Kidney (tissue), 13 donors: ENCODE measurements at regions not wholly inside any gene's neighbourhood (a gene's known extent, or its start where the extent isn't known, plus 50 kb on each side); places are given as distances from the start of the nearest gene placed in this dataset.

ENCODE experiments used
- DNase-seq, 5 donors: peaks; one replicate each; pipeline ENCODE4 v3.0.0-alpha.2; 2013 to 2020
- FAIRE-seq: peaks from 2 replicates; lab custom pipeline; 2012; peaks lifted over from hg19 to GRCh38; lab: Jason Lieb, UNC
- H3K27ac ChIP-seq, 2 donors: one replicate each; pipeline ENCODE4 v1.7.0; 2013; ENCODE audit warnings: low read depth in 2 of 2, low read length in 2 of 2, inconsistent platforms in 1 of 2
- H3K27me3 ChIP-seq: one replicate; pipeline ENCODE4 v1.7.1; 2013; ENCODE audit warnings: low read length, inconsistent platforms; ENCODE audit not compliant: control insufficient read depth, insufficient read depth
- H3K36me3 ChIP-seq, 3 donors: one replicate each; pipeline versions ENCODE4 v1.7.0 to v1.7.1; 2013; ENCODE audit warnings: low read length in 3 of 3, control low read depth in 1 of 3, inconsistent platforms in 1 of 3; ENCODE audit not compliant: insufficient read depth in 3 of 3, control insufficient read depth in 2 of 3
- H3K4me1 ChIP-seq, 3 donors: one replicate each; pipeline versions ENCODE4 v1.7.0 to v1.7.1; 2013; ENCODE audit warnings: low read length in 3 of 3, inconsistent platforms in 1 of 3, low read depth in 1 of 3; ENCODE audit not compliant: control insufficient read depth in 2 of 3, insufficient read depth in 2 of 3
- H3K4me3 ChIP-seq, 3 donors: one replicate each; pipeline versions ENCODE4 v1.7.0 to v1.8.1; 2013; ENCODE audit warnings: low read length in 3 of 3, control low read depth in 1 of 3, inconsistent platforms in 1 of 3
- H3K9ac ChIP-seq, 3 donors: one replicate each; pipeline versions ENCODE4 v1.7.0 to v1.7.1; 2013; ENCODE audit warnings: low read length in 3 of 3, control low read depth in 1 of 3, inconsistent platforms in 1 of 3
- H3K9me3 ChIP-seq, 3 donors: one replicate each; pipeline versions ENCODE4 v1.7.0 to v1.7.1; 2013; ENCODE audit warnings: low read length in 3 of 3, control low read depth in 1 of 3, inconsistent platforms in 1 of 3; ENCODE audit not compliant: control insufficient read depth in 2 of 3, insufficient read depth in 1 of 3
- CTCF ChIP-seq: IDR thresholded peaks from 3 replicates; pipeline ENCODE4 v1.5.1; 2012; ENCODE audit warnings: mild to moderate bottlenecking, moderate library complexity, borderline replicate concordance; ENCODE audit not compliant: insufficient read depth; ENCODE audit errors: extremely low read depth
- intact Hi-C: fragments of 100-400 bp; cut with DNase I; formaldehyde crosslinking; loops from one replicate; pipeline ENCODE4 v1.11.1; 2022
- donor health status: control.
- donor health status: control.
- donor health status: control.
- donor health status: control.
- donor health status: control.
- donor health status: DM: yes; HTN: yes; CAD: no.
- donor health status: Normal renal cell carcinoma (clear cell type).

GRCh38 chr20:11582060-11582459 lies 335.6 kb upstream of the BTBD3 start:
- Histone ChIP-seq H3K27ac (no peak overlapping the region), H3K9me3 (no peaks in the 10 kb centered on the region), H3K4me1 (no peaks in the 10 kb centered on the region), H3K27me3 (no peaks in the 10 kb centered on the region), H3K36me3 (no peaks in the 10 kb centered on the region), H3K9ac (no peak overlapping the region), H3K4me3 (no peak overlapping the region)
- DNase-seq (no peak), FAIRE-seq (no peak)
- TF ChIP-seq CTCF, result no peak
- intact Hi-C loops, result no loop called here

- Histone ChIP-seq H3K9ac (no peak overlapping the region), H3K36me3 (no peaks in the 10 kb centered on the region), H3K4me3 (no peak overlapping the region), H3K9me3 (no peaks in the 10 kb centered on the region), H3K4me1 (no peaks in the 10 kb centered on the region), H3K27me3 (no peaks in the 10 kb centered on the region), H3K27ac (no peak overlapping the region)
- intact Hi-C loops, result no loop called here
- DNase-seq, result peak in 2 of 5 donors; percentile 55 to 63
- TF ChIP-seq CTCF, result peak; percentile 25
- no peak for FAIRE-seq
These were observed 331.8 kb upstream of the BTBD3 start for GRCh38 chr20:11585752-11586352.

- Histone ChIP-seq H3K4me1 (no peaks in the 10 kb centered on the region), H3K9me3 (no peaks in the 10 kb centered on the region), H3K36me3 (no peaks in the 10 kb centered on the region), H3K27me3 (no peaks in the 10 kb centered on the region), H3K4me3 (no peak overlapping the region), H3K27ac (no peak overlapping the region), H3K9ac (no peak overlapping the region)
- DNase-seq (no peak), FAIRE-seq (no peak)
- no peak for TF ChIP-seq CTCF
- intact Hi-C loops, result no loop called here
These were observed 328.8 kb upstream of the BTBD3 start for GRCh38 chr20:11588875-11589274.

GRCh38 chr20:11591965-11592364 lies 325.7 kb upstream of the BTBD3 start:
- Histone ChIP-seq H3K36me3 (no peaks in the 10 kb centered on the region), H3K27ac (no peak overlapping the region), H3K27me3 (no peaks in the 10 kb centered on the region), H3K4me3 (no peak overlapping the region), H3K9ac (no peak overlapping the region), H3K4me1 (no peaks in the 10 kb centered on the region), H3K9me3 (no peaks in the 10 kb centered on the region)
- FAIRE-seq (no peak), DNase-seq (no peak)
- TF ChIP-seq CTCF, result no peak
- intact Hi-C loops, result no loop called here
